ENCODE measurements at regions not wholly inside any gene's neighbourhood (a gene's known extent, or its start where the extent isn't known, plus 50 kb on each side); places are given as distances from the start of the nearest gene placed in this dataset.

GRCh38 chr2:133674433-133675331 lies 106.4 kb upstream of the NCKAP5 start:
- TF ChIP-seq ZNF70 (CRISPR knock-in tag; IDR thresholded peaks at IDR 0.05) (no peak), ZFP30 (CRISPR knock-in tag; IDR thresholded peaks at IDR 0.05) (no peak), POU6F1 (CRISPR knock-in tag; IDR thresholded peaks at IDR 0.05; ENCODE audit: borderline replicate concordance, low read depth) (no peak), PATZ1 (CRISPR knock-in tag; IDR thresholded peaks at IDR 0.05; ENCODE audit: borderline replicate concordance) (no peak), ZFP3 (CRISPR knock-in tag; IDR thresholded peaks at IDR 0.05) (no peak), RARB (CRISPR knock-in tag; IDR thresholded peaks at IDR 0.05) (no peak), ARNTL (CRISPR knock-in tag; IDR thresholded peaks at IDR 0.05; ENCODE audit: borderline replicate concordance, low read depth) (no peak), TCF4 (CRISPR knock-in tag; IDR thresholded peaks at IDR 0.05; ENCODE audit: borderline replicate concordance) (no peak), CSDC2 (CRISPR knock-in tag; IDR thresholded peaks at IDR 0.05) (no peak), CSRNP3 (CRISPR knock-in tag; IDR thresholded peaks at IDR 0.05) (no peak), GLIS3 (CRISPR knock-in tag; IDR thresholded peaks at IDR 0.05) (no peak), OSR1 (CRISPR knock-in tag; IDR thresholded peaks at IDR 0.05) (no peak), ESRRG (CRISPR knock-in tag; IDR thresholded peaks at IDR 0.05) (no peak)

All from SK-N-SH treated with all-trans-retinoic acid at 6 μM for 48 hours (cell line).